ENCODE measurements at regions not wholly inside any gene's neighbourhood (a gene's known extent, or its start where the extent isn't known, plus 50 kb on each side); places are given as distances from the start of the nearest gene placed in this dataset.

DNA sequence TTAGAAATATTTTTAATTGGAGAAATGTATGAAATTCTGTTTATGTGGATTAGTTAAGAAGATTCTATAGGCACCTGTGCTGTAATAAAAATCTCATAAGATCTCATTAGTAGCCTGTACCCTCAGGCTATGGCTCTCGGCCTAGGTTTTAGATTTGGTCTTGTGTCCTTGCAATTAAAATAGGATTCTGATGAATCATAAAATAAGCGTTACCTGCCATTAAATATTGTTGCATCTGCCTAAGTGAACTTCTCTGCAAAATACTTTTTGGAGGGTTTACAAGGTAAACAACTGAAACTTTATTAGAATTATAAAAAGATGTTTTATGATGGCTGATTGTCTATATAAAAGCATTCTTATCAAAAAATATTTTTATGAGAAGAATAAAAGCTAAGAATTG is 804.1 kb upstream of the ANO3 start:
- DNase-seq (ENCODE audit: low read depth), result no peak
- TF ChIP-seq CTCF (IDR thresholded peaks at IDR 0.05; ENCODE audit: insufficient read depth, low read depth, low read length, missing control alignments), result no peak
- H3K4me3 ChIP-seq (ENCODE audit: low read depth, low read length), result no peak overlapping the region

DNA sequence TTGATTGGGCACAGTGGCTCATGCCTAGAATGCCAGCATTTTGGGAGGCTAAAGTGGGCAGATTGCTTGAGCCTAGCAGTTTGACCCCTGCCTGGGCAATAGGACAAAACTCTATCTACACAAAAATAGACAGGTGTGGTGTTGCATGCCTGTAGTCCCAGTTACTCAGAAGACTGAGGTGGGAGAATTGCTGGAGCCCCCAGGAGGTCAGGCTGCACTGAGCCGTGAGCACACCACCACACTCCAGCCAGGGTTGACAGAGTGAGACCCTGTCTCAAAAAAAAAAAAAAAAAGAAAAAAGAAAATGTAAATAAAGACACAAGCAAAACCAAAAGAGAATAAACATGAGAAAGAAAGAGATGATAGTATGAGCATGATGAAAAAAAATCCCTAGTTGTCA is 802.4 kb upstream of the ANO3 start:
- no peak for TF ChIP-seq CTCF (IDR thresholded peaks at IDR 0.05; ENCODE audit: insufficient read depth, low read depth, low read length, missing control alignments)
- DNase-seq (ENCODE audit: low read depth), result no peak
- no peak overlapping the region for H3K4me3 ChIP-seq (ENCODE audit: low read depth, low read length)

DNA sequence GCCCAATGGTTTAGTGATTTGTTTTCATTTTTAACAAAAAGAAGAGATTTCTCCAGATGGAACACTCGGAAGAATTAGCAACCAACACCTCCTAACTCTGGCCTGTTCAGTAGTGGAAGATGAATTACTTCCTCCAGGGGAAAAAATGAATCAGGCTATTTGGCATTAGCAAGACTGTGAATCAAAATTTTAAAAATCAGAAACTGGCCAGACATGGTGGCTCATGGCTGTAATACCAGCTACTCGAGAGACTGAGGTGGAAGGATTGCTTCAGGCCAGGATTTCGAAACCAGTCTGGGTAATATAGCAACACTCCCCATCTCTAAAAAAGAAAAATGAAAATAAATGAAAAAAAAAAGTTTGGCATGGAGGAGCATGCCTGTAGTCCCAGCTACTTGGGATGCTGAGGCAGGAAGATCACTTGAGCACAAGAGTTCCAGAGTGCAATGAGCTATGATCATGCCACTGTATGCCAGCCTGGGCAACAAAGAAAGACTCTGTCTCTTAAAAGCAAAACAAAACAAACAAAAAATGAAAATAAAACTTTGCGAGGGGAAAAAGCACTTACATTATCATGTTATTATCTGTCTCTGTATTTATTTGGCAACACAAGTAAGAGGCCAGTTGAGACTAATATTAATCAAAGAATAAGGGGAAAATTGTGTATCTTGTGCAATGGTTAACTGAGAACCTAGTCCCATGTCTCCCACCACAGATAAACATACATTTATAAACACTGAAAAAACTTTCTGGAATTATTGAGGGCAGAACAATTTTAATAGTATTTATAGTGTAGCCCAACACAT is 796.3 kb upstream of the ANO3 start:
- DNase-seq (ENCODE audit: low read depth), result no peak
- H3K4me3 ChIP-seq (ENCODE audit: low read depth, low read length), result no peak overlapping the region
- no peak for TF ChIP-seq CTCF (IDR thresholded peaks at IDR 0.05; ENCODE audit: insufficient read depth, low read depth, low read length, missing control alignments)

- no peak for DNase-seq (ENCODE audit: low read depth)
- no peak for TF ChIP-seq CTCF (IDR thresholded peaks at IDR 0.05; ENCODE audit: insufficient read depth, low read depth, low read length, missing control alignments)
- H3K4me3 ChIP-seq (ENCODE audit: low read depth, low read length), result no peak overlapping the region
Observed at GRCh38 chr11:25536289-25536688, 795.6 kb upstream of the ANO3 start.

DNA sequence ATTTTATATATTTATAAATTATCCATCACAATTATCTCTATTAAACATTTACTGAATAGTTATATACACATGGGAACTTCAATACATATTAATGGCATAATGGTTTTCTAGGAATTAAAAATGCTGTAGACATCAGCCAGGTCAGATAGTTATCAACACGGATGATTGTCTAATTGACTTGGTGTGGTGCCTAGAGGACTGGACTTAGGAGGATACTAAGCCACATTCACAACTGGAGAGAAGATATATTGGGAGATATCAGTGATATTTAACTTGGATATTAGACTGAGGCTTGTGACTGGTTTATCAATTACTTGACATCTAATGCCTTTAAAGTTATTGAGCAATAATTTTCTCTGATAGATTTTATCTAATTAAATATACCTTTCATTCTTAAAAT is 794.5 kb upstream of the ANO3 start:
- TF ChIP-seq CTCF (IDR thresholded peaks at IDR 0.05; ENCODE audit: insufficient read depth, low read depth, low read length, missing control alignments), result no peak
- no peak overlapping the region for H3K4me3 ChIP-seq (ENCODE audit: low read depth, low read length)
- no peak for DNase-seq (ENCODE audit: low read depth)

DNA sequence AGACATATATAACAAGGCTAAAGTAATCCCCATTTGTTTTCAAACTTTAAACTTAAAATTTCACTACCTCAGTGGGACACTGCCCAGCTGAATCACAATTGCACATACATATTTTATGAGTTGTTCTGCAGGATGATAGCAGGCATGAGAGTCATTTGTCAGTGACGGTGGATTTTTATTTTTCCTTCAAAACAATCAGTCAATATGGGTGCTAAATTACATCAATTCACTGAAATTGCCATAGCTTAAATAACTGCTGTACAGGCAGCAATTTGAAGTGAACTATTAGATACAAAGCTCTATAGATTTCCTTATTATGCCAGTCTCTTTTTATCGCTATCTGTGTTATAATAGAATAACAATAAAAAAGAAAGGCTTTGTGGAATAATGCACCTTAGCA is 784.6 kb upstream of the ANO3 start:
- no peak for DNase-seq (ENCODE audit: low read depth)
- H3K4me3 ChIP-seq (ENCODE audit: low read depth, low read length), result no peak overlapping the region
- no peak for TF ChIP-seq CTCF (IDR thresholded peaks at IDR 0.05; ENCODE audit: insufficient read depth, low read depth, low read length, missing control alignments)

- H3K4me3 ChIP-seq (ENCODE audit: low read depth, low read length), result no peak overlapping the region
- TF ChIP-seq CTCF (IDR thresholded peaks at IDR 0.05; ENCODE audit: insufficient read depth, low read depth, low read length, missing control alignments), result no peak
- DNase-seq (ENCODE audit: low read depth), result no peak
Observed at GRCh38 chr11:25562417-25562816, 769.5 kb upstream of the ANO3 start.

Data from GM12865 (cell line).